DND-41 (cell line): ENCODE measurements at regions not wholly inside any gene's neighbourhood (a gene's known extent, or its start where the extent isn't known, plus 50 kb on each side); places are given as distances from the start of the nearest gene placed in this dataset.

ENCODE experiments used
- CTCF ChIP-seq: IDR thresholded peaks from 2 replicates; pipeline ENCODE4 v1.5.1; 2012; ENCODE audit warnings: borderline replicate concordance, low read length, moderate library complexity, mild to moderate bottlenecking; ENCODE audit not compliant: poor library complexity, severe bottlenecking; ENCODE audit errors: extremely low read depth
- EZH2 ChIP-seq: IDR thresholded peaks from 3 replicates; pipeline ENCODE4 v1.6.1; 2012; ENCODE audit warnings: borderline replicate concordance, low read depth, mild to moderate bottlenecking, moderate library complexity, low read length, inconsistent platforms; ENCODE audit not compliant: severe bottlenecking

- TF ChIP-seq EZH2 (no peak), CTCF (peak; percentile 28)
These were observed 102.0 kb downstream of the SNRPN start for GRCh38 chr15:25056484-25057425.
